GM21515 (cell line): ENCODE measurements at regions not wholly inside any gene's neighbourhood (a gene's known extent, or its start where the extent isn't known, plus 50 kb on each side); places are given as distances from the start of the nearest gene placed in this dataset.
"Not testable (repeated sequence)": the region's sequence is repeated elsewhere in the genome, so short reads cannot be mapped to it uniquely, and the experiment has no call there.

Experiments used
- ATAC-seq: cut with Tn5 transposase; IDR thresholded peaks from one replicate; pipeline ENCODE4 v1.9.1; 2021; ENCODE audit not compliant: unreplicated experiment

GRCh38 chr1:59193443-59194093, 103.3 kb upstream of the FGGY start:
- ATAC-seq: no peak

GRCh38 chr1:59194621-59195020, 102.3 kb upstream of the FGGY start:
- ATAC-seq: no peak

GRCh38 chr1:59195151-59195550, 101.7 kb upstream of the FGGY start:
- ATAC-seq: no peak

GRCh38 chr1:59198564-59198963, 98.3 kb upstream of the FGGY start:
- ATAC-seq: no peak

GRCh38 chr1:59199147-59199546, 97.7 kb upstream of the FGGY start:
- ATAC-seq: no peak

- ATAC-seq: no peak
Measured at GRCh38 chr1:59199719-59200376, 97.0 kb upstream of the FGGY start.

GRCh38 chr1:59201341-59201740, 95.6 kb upstream of the FGGY start:
- ATAC-seq: no peak

GRCh38 chr1:59202455-59202854, 94.4 kb upstream of the FGGY start:
- no peak for ATAC-seq

GRCh38 chr1:59204001-59204400, 92.9 kb upstream of the FGGY start:
- no peak for ATAC-seq

- not testable (repeated sequence) for ATAC-seq
Measured at GRCh38 chr1:59206616-59207015, 90.3 kb upstream of the FGGY start.

- ATAC-seq: not testable (repeated sequence)
Measured at GRCh38 chr1:59210430-59210829, 86.5 kb upstream of the FGGY start.

- ATAC-seq: no peak
Measured at GRCh38 chr1:59212706-59213105, 84.2 kb upstream of the FGGY start.

- ATAC-seq: no peak
Measured at GRCh38 chr1:59214248-59215208, 82.4 kb upstream of the FGGY start.

- no peak for ATAC-seq
Measured at GRCh38 chr1:59215766-59216291, 81.1 kb upstream of the FGGY start.

GRCh38 chr1:59217439-59217838, 79.5 kb upstream of the FGGY start:
- not testable (repeated sequence) for ATAC-seq

- no peak for ATAC-seq
Measured at GRCh38 chr1:59218521-59219236, 78.2 kb upstream of the FGGY start.

- no peak for ATAC-seq
Measured at GRCh38 chr1:59219916-59220315, 77.0 kb upstream of the FGGY start.

- no peak for ATAC-seq
Measured at GRCh38 chr1:59220356-59220755, 76.5 kb upstream of the FGGY start.

- no peak for ATAC-seq
Measured at GRCh38 chr1:59223198-59223597, 73.7 kb upstream of the FGGY start.

- no peak for ATAC-seq
Measured at GRCh38 chr1:59223989-59224634, 72.8 kb upstream of the FGGY start.
